GM18868 (cell line): ENCODE measurements at regions not wholly inside any gene's neighbourhood (a gene's known extent, or its start where the extent isn't known, plus 50 kb on each side); places are given as distances from the start of the nearest gene placed in this dataset.
"Not testable (repeated sequence)": the region's sequence is repeated elsewhere in the genome, so short reads cannot be mapped to it uniquely, and the experiment has no call there.

Experiments
- ATAC-seq: cut with Tn5 transposase; IDR thresholded peaks from one replicate; pipeline ENCODE4 v1.9.1; 2021; ENCODE audit warnings: mild to moderate bottlenecking, moderate library complexity; ENCODE audit not compliant: unreplicated experiment

DNA sequence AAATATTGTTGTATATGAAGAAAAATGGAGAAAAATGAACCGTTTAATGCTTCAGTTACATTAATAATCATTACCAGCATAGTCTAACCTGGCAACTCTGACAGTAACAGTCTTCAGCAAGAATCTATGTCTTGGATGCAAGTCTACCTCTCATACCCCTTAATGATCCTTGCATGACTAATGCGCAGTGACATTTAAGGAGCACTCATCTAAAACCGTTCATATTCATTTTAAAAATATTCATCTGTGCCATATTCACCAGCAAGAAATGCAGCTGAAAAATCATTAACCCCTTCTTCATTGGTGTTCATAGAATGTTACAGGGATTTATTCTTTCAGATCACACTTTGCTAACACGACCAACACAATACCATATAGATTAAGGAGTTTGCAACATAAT is 227.2 kb upstream of the ASCC3 start:
- ATAC-seq = no peak

GRCh38 chr6:101110814-101111213 is 229.7 kb upstream of the ASCC3 start:
- ATAC-seq = no peak

DNA sequence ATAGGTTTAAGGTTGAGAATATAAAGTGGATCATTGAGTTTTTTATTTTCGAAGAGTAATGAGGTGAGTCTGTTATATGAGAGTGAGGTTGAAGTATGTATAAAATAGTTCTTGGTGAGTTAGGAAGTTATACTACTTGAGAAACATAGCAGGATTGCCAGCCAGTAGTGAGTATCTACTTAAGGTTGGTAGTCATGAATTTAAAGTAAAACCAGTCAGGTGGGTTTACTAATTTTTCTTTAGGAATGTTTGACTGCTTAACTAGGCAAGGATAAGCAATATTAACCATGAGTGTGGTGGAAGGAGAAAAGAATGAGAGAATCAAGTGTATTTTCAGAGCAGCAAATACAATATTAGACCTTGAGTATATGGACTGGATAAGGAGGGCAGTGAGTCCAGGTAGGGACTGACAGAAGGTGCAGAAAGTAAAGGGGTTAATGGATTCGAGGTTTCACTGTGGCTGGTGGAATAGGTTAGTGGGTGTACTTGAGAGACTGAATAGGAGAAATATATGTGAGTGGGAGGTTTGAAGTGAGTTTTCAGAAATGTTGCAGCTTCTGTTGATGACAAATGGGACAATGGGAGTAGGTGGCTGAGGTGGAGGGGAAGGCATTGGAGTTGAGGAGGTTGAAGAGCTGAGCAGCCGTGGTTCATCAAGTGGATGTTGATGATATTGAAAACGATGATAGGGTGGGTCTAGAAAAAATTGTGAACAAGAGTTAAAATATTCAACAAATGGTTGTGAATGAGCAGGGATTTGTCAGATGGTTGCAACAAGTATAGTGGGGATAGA is 232.5 kb upstream of the ASCC3 start:
- ATAC-seq = no peak

DNA sequence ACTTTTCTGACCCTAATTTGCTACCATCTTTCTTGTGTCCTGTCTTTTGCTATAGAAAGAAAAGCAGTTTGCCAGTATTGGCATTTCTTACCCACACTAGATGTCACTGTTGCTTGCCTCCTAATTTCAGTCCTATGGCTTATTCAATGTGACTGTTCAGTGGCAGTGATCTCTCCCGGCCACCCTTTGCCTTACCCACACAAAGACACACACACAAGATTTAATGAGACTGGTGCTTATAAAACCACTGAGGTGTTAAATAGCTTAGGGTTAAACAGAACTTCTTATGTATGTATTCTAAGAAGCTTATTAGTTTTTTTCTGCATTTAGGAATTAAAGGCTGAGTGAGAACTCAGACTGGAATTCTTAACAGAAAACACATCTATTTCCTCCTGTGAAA is 233.6 kb upstream of the ASCC3 start:
- peak; percentile 65 for ATAC-seq

GRCh38 chr6:101116337-101116736 is 235.2 kb upstream of the ASCC3 start:
- no peak for ATAC-seq

GRCh38 chr6:101117393-101118135 is 236.4 kb upstream of the ASCC3 start:
- no peak for ATAC-seq

DNA sequence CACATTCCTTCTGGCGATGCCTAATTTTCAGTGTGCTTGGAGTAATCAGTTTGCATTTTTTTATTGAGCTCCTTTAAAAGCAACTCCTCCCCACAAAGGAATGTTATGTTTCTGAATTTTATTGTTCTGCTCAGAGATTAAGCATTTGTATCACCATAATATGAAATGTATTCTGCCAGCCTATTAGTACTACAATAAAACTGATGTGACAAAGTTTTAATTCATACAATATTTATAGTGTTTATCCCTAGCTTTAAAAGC is 236.9 kb upstream of the ASCC3 start:
- no peak for ATAC-seq

DNA sequence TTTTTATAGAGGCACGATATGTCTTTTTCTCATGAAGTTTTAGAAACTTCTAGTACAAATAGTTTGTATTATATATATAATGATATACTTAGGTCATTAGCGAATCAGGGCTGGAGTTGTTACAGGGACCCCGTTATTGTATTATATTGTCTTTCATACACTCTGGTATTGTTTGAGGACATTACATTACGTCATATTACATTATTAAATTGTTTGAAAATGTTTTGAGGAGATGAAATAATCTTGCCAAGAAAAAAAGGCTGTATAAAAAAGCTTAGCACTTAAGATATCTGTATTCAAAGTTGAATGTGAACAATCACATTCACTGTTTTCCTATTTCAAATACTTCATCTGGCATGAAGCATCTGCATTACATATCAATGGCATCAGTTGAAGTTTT is 239.6 kb upstream of the ASCC3 start:
- no peak for ATAC-seq

GRCh38 chr6:101125380-101125971 is 244.3 kb upstream of the ASCC3 start:
- ATAC-seq = no peak

DNA sequence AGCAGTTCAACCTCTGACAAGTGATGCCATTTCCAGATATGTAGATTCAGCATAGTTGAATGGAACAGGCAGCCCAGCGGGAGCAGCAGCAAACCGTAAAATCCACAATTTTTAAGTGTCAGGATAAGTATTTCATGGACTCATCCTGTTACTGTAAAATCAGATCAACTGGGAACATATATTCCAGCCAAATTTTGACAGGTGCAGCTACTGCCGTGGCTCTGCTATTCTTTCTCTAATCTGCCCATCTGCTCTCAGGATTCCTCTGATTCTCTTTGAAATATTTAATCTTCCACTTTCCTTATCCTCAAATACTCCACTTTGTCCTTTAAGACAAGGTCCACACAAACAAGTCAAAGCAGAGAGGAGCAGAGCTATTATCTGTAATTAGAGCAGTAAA is 245.4 kb upstream of the ASCC3 start:
- ATAC-seq = no peak

GRCh38 chr6:101129851-101130250 is 248.7 kb upstream of the ASCC3 start:
- no peak for ATAC-seq

GRCh38 chr6:101146389-101146788 is 247.1 kb upstream of the GRIK2 start:
- ATAC-seq = no peak

GRCh38 chr6:101150226-101150625 is 243.3 kb upstream of the GRIK2 start:
- no peak for ATAC-seq

DNA sequence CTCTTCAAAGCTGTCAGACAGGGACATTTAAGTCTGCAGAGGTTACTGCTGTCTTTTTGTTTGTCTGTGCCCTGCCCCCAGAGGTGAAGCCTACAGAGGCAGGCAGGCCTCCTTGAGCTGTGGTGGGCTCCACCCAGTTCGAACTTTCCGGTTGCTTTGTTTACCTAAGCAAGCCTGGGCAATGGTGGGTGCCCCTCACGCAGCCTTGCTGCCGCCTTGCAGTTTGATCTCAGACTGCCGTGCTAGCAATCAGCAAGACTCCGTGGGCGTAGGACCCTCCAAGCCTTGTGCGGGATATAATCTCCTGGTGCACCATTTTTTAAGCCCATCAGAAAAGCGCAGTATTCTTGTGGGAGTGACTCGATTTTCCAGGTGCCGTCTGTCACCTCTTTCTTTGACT is 235.9 kb upstream of the GRIK2 start:
- not testable (repeated sequence) for ATAC-seq

DNA sequence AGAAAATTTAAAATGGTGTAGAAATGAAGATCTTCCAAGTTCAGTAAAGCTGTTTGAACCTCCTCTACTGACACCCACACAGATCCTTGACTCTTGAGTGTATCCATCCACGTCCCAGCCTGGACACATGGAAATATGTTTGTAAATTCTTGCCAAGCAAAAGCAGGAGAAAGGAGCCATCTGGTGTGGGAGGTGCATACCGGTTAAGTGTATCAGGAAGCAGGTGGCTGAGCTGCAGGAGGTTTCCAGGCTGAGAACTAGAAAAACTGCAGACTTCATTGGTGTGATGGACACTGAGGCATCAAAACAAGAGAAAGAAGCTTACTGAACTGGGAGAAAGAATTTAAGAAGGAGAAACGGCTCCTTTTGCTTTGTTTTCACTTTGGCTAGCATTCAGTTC is 229.9 kb upstream of the GRIK2 start:
- ATAC-seq = no peak

- ATAC-seq = no peak
Observed at GRCh38 chr6:101167638-101168037, 225.9 kb upstream of the GRIK2 start.

DNA sequence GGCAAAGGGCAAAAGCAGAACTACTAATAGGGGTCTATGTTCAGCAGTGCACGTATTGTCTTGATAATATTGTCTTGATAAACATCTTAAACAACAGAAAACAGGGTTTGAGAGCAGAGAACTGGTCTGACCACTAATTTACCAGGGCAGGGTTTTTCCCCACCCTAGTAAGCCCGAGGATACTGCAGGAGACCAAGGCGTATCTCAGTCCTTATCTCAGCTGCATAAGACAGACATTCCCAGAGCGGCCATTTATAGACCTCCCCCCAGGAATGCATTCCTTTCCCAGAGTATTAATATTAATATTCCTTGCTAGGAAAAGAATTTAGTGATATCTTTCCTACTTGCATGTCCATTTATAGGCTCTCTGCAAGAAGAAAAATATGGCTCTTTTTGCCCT is 222.5 kb upstream of the GRIK2 start:
- not testable (repeated sequence) for ATAC-seq

- ATAC-seq = no peak
Observed at GRCh38 chr6:101178748-101179147, 214.8 kb upstream of the GRIK2 start.

GRCh38 chr6:101181006-101181405 is 212.5 kb upstream of the GRIK2 start:
- ATAC-seq = no peak

DNA sequence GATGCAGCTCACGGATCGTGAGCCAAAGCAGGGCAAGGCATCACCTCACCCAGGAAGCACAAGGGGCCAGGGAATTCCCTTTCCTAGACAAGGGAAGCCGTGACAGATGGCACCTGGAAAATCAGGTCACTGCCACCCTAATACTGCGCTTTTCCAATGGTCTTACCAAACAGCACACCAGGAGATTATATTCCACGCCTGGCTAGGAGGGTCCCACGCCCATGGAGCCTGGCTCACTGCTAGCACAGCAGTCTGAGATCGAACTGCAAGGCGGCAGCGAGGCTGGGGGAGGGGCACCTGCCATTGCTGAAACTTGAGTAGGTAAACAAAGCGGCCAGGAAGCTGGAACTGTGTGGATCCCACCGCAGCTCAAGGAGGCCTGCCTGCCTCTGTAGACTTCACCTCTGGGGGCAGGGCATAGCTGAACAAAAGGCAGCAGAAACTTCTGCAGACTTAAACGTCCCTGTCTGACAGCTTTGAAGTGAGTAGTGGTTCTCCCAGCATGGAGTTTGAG is 205.2 kb upstream of the GRIK2 start:
- ATAC-seq = not testable (repeated sequence)

DNA sequence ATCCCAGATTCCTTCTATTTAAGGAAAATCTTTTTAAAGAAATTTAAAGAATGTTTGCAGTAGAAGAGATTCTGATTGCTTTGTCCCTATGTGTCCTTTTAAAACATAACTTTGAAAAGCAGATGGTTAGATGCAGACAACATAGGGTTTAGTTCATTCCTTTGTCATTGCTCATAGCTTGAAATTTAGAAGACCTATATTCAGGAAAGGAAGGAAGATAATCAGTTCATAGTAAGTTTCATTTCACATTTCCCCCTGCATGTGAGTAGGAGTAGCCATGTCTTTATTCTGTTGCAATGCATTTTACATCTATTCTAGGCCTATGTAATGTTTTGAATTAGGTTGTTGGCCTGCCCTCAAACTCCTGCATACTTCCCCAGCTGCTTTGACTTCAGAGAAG is 197.9 kb upstream of the GRIK2 start:
- ATAC-seq = no peak

DNA sequence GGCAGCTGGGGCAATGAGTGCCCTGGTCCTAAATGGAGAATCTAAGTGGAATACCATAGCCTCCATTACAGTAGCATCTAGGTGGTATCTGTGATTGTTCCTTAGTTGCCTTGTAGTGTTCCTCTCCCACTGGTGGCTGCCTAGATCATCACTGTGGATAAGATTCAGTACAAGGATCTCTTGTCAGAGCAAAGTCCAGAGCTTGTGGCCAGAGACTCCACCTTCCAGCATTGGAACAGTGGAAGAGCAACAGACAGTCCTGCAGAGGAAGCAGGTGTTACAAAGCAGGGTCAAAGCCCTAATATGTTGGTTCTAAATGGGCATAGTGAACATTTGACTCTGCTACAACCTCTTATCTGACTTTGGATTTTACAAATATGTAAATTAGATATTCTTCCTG is 194.1 kb upstream of the GRIK2 start:
- no peak for ATAC-seq
